ENCODE measurements at regions not wholly inside any gene's neighbourhood (a gene's known extent, or its start where the extent isn't known, plus 50 kb on each side); places are given as distances from the start of the nearest gene placed in this dataset.
A peak's percentile ranks its signal among the peaks of the same experiment; 100 is the strongest.
"Not testable (repeated sequence)": the region's sequence is repeated elsewhere in the genome, so short reads cannot be mapped to it uniquely, and the experiment has no call there.

DNA sequence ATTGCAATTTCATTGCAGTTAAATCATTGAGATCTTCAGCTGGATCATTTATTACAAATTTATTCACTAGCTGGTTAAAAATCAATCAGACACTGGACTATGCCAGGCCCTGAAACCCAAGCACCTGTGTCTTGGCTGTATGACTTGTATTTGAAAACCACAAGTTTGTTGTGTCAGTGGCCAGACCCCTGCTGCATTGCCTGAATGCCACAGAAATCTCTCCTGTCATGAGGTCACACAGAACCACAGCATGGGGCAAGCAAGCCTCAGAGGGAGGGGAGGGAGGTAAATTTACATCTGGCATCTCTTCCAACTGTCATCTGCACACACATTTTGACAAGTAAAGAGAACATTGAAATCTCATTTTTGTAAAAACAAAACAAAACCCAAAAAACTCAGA is 90.0 kb downstream of the ARRDC3 start:
- POLR2A ChIA-PET (ENCODE audit: unreplicated experiment): interaction anchor here (0.6 kb wide), 1 partner anchor 9 kb away, joined by 3 read pairs; no protein-coding TSS in a partner anchor
- peaks cover 53% of the 10 kb centered on the region for H3K4me1 ChIP-seq (replicated peaks; ENCODE audit: insufficient read depth)
- no peak overlapping the region for H2AFZ ChIP-seq
- H3K27ac ChIP-seq: no peak overlapping the region
- TF ChIP-seq EZH2 (IDR thresholded peaks at IDR 0.05; ENCODE audit: low read depth): no peak
- TF ChIP-seq, protein P1, sequence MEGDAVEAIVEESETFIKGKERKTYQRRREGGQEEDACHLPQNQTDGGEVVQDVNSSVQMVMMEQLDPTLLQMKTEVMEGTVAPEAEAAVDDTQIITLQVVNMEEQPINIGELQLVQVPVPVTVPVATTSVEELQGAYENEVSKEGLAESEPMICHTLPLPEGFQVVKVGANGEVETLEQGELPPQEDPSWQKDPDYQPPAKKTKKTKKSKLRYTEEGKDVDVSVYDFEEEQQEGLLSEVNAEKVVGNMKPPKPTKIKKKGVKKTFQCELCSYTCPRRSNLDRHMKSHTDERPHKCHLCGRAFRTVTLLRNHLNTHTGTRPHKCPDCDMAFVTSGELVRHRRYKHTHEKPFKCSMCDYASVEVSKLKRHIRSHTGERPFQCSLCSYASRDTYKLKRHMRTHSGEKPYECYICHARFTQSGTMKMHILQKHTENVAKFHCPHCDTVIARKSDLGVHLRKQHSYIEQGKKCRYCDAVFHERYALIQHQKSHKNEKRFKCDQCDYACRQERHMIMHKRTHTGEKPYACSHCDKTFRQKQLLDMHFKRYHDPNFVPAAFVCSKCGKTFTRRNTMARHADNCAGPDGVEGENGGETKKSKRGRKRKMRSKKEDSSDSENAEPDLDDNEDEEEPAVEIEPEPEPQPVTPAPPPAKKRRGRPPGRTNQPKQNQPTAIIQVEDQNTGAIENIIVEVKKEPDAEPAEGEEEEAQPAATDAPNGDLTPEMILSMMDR (conservative IDR thresholded peaks at IDR 0.05): no peak
- no TSS peak for BruUV-seq (replicated peaks)
- H3K27me3 ChIP-seq (ENCODE audit: insufficient read depth, low read depth): no peaks in the 10 kb centered on the region
- CTCF ChIA-PET: no interaction called here
- H3K9me2 ChIP-seq (ENCODE audit: insufficient read depth): no peaks in the 10 kb centered on the region
- H3K9me3 ChIP-seq (ENCODE audit: insufficient read depth, low read depth): no peaks in the 10 kb centered on the region
- H3F3A ChIP-seq (ENCODE audit: insufficient read depth, low read depth): peaks cover 42% of the 10 kb centered on the region
- H3K4me2 ChIP-seq: no peak overlapping the region
- H3K79me2 ChIP-seq (ENCODE audit: low read depth): no peaks in the 10 kb centered on the region
- H3K4me3 ChIP-seq: no peak overlapping the region
- no peaks in the 10 kb centered on the region for H3K36me3 ChIP-seq (ENCODE audit: low read depth)
- DNase-seq: peak; percentile 35 to 49
- intact Hi-C loops (cut with micrococcal nuclease; ENCODE audit: unreplicated experiment): no loop called here
- H4K20me1 ChIP-seq (ENCODE audit: insufficient read depth): no peaks in the 10 kb centered on the region

DNA sequence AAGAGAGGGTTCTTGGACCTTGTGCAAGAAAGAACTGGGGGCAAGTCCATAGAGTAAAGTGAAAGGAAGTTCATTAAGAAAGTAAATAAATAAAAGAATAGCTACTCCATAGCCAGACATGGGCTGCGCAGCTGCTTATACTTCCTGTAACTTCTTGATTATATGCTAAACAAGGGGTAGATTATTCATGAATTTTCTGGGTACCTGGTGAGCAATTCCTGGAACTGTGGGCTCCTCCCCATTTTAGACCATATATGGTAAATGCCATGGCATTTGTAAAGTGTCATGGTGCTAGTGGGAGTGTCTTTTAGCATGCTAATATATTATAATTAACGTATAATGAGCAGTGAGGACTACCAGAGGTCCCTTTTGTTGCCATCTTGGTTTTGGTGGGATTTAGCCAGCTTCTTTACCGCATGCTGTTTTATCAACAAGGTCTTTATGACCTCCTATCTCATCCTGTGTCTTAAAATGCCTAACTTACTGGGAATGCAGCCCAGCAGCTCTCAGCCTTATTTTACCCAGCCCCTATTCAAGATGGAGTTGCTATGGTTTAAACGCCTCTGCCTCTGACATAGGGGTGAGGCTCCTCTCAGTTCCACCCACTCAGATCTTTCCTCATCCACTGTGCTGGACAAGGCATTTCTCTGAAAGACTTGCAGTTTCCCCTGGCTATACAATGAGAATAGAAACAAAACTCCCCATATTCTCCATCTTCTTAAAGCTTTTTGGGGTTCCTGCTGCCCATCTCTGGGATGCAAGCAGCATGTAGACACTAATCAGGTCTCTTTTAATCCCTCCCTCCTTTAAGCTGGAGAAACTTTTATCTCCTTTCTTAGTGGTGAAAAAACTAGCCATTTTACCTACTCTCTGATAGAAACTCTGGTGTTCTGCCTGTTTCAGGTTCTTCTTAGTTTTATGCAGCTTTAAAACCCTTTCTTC is 91.2 kb downstream of the ARRDC3 start:
- Histone ChIP-seq H2AFZ (no peak overlapping the region), H3K27me3 (ENCODE audit: insufficient read depth, low read depth) (no peaks in the 10 kb centered on the region), H3K79me2 (ENCODE audit: low read depth) (no peaks in the 10 kb centered on the region), H3K27ac (no peak overlapping the region), H3K4me1 (replicated peaks; ENCODE audit: insufficient read depth) (peaks cover 41% of the 10 kb centered on the region), H3K36me3 (ENCODE audit: low read depth) (no peaks in the 10 kb centered on the region), H3K4me3 (no peak overlapping the region), H3K4me2 (no peak overlapping the region), H4K20me1 (ENCODE audit: insufficient read depth) (no peaks in the 10 kb centered on the region), H3K9me2 (ENCODE audit: insufficient read depth) (no peaks in the 10 kb centered on the region), H3F3A (ENCODE audit: insufficient read depth, low read depth) (peaks cover 30% of the 10 kb centered on the region), H3K9me3 (ENCODE audit: insufficient read depth, low read depth) (peaks cover 1% of the 10 kb centered on the region; the same call in 1 of the 2 replicates)
- BruUV-seq (replicated peaks): no TSS peak
- DNase-seq: no peak
- TF ChIP-seq EZH2 (IDR thresholded peaks at IDR 0.05; ENCODE audit: low read depth): no peak
- TF ChIP-seq, protein P1 (conservative IDR thresholded peaks at IDR 0.05): no peak
- intact Hi-C loops (cut with micrococcal nuclease; ENCODE audit: unreplicated experiment): no loop called here
- CTCF ChIA-PET: no interaction called here
- POLR2A ChIA-PET (ENCODE audit: unreplicated experiment): interaction anchor here (0.6 kb wide), 3 partner anchors 9 to 91 kb away, joined by 3 to 12 read pairs (median 9); no protein-coding TSS in a partner anchor

DNA sequence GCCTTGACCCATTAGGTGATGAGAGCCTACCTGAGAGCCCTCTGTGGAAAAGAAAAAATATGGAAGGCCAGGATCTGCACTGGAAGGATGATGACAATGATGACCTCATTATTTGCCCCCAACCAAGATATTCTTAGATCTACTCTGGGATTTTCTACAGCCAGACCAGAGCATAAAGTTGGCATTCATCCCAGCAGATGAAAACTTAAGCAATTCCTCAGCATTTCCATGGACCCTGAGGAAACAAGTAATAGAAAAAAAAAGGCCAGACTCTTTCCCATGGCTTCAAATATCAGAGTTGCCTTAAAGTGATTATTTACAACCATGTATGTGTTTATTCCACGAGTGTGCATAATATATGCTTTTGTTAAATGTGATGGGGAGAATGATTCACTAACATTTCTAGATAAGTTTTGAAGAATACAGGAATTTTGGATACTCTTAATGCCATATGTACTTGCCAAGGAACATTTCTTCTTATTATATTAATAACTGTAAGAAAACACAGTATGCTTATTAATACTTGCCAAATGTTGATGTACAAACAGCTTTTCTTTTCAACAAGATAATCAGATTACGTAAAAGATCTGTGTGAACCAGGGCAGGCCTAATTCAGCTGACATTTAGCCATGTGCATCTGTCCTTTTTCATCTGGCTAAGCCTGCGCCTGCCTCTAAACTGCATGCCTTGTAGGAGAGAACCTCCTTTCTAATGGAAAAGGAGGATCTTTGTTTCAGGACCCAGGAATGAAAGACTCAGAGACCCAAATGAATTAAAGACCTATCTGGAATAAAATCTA is 94.8 kb downstream of the ARRDC3 start:
- TF ChIP-seq, protein P1 (conservative IDR thresholded peaks at IDR 0.05): no peak
- no peak for TF ChIP-seq EZH2 (IDR thresholded peaks at IDR 0.05; ENCODE audit: low read depth)
- Histone ChIP-seq H4K20me1 (ENCODE audit: insufficient read depth) (no peaks in the 10 kb centered on the region), H3K9me2 (ENCODE audit: insufficient read depth) (no peaks in the 10 kb centered on the region), H3K36me3 (ENCODE audit: low read depth) (no peaks in the 10 kb centered on the region), H3K27me3 (ENCODE audit: insufficient read depth, low read depth) (no peaks in the 10 kb centered on the region), H3K4me1 (replicated peaks; ENCODE audit: insufficient read depth) (peaks cover 28% of the 10 kb centered on the region), H3K4me2 (no peak overlapping the region), H3F3A (ENCODE audit: insufficient read depth, low read depth) (peaks cover 16% of the 10 kb centered on the region; the same call in 1 of the 2 replicates), H3K4me3 (no peak overlapping the region), H3K27ac (no peak overlapping the region), H3K79me2 (ENCODE audit: low read depth) (no peaks in the 10 kb centered on the region), H3K9me3 (ENCODE audit: insufficient read depth, low read depth) (peaks cover 6% of the 10 kb centered on the region; the same call in 1 of the 2 replicates), H2AFZ (no peak overlapping the region)
- ChIA-PET CTCF (no interaction called here), POLR2A (ENCODE audit: unreplicated experiment) (no interaction called here)
- intact Hi-C loops (cut with micrococcal nuclease; ENCODE audit: unreplicated experiment): no loop called here
- BruUV-seq (replicated peaks): no TSS peak
- no peak for DNase-seq

DNA sequence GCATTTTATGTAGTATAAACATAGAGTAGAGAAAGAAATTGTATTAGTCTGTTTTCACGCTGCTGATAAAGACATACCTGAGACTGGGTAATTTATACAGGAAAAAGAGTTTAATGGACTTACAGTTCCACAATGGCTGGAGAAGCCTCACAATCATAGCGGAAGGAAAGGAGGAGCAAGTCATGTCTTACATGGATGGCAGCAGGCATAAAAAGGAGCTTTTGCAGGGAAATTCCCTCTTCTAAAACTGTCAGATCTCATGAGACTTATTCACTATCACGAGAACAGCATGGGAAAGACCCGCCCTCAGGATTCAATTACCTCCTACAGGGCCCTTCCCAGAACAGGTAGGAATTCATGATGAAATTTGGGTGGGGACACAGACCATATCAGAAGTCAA is 98.1 kb downstream of the ARRDC3 start:
- H4K20me1 ChIP-seq (ENCODE audit: insufficient read depth); CTCF ChIA-PET; intact Hi-C loops (cut with micrococcal nuclease; ENCODE audit: unreplicated experiment); H3K9me3 ChIP-seq (ENCODE audit: insufficient read depth, low read depth); H3K9me2 ChIP-seq (ENCODE audit: insufficient read depth); H3K79me2 ChIP-seq (ENCODE audit: low read depth); H3K36me3 ChIP-seq (ENCODE audit: low read depth); H3K27me3 ChIP-seq (ENCODE audit: insufficient read depth, low read depth); H2AFZ ChIP-seq; BruUV-seq (replicated peaks); H3K4me2 ChIP-seq; H3K4me3 ChIP-seq; POLR2A ChIA-PET (ENCODE audit: unreplicated experiment); DNase-seq: not testable (repeated sequence)
- peaks cover 35% of the 10 kb centered on the region for H3F3A ChIP-seq (ENCODE audit: insufficient read depth, low read depth)
- peaks cover 45% of the 10 kb centered on the region for H3K4me1 ChIP-seq (replicated peaks; ENCODE audit: insufficient read depth)
- H3K27ac ChIP-seq: peak overlapping the region; percentile 97; the same call in 1 of the 2 replicates
